ENCODE measurements at regions not wholly inside any gene's neighbourhood (a gene's known extent, or its start where the extent isn't known, plus 50 kb on each side); places are given as distances from the start of the nearest gene placed in this dataset.

DNA sequence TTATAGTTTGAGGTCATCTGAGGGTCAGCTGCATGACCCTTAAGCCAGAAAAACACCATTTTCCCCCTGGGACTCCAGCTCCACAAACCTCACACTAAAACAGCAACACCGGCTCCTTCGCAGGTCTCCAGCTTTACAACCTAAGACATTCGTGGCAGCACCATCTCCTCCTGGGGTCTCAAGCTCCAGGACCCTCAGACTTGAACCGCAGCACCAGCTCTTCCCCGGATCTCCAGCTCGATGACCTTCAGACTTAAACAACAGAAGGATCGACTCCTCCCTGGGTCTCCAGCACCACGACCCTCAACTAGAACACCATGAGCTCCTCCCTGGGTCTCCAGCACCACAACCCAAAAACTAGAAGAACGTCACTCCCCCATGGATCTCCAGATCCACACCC is 233.7 kb upstream of the CNTN6 start:
- TF ChIP-seq POLR2A (IDR thresholded peaks at IDR 0.05; ENCODE audit: low read length) (no peak), GATA1 (IDR thresholded peaks at IDR 0.05; ENCODE audit: low read depth, low read length) (no peak)

All from erythroblast (primary cell).